ENCODE measurements at regions not wholly inside any gene's neighbourhood (a gene's known extent, or its start where the extent isn't known, plus 50 kb on each side); places are given as distances from the start of the nearest gene placed in this dataset.
A peak's percentile ranks its signal among the peaks of the same experiment; 100 is the strongest.

GRCh38 chr6:169162249-169162648 is 91.4 kb downstream of the THBS2 start:
- TF ChIP-seq CTCF (IDR thresholded peaks at IDR 0.05) = no peak
- no peaks in the 10 kb centered on the region for H3K36me3 ChIP-seq
- no peak overlapping the region for H3K4me3 ChIP-seq
- ATAC-seq (no peak), DNase-seq (peak in 1 of 4 donors; percentile 75)
- intact Hi-C loops (cut with DNase I) = no loop called here
- H3K4me1 ChIP-seq = no peaks in the 10 kb centered on the region
- peak overlapping the region; percentile 5 to 66 for H3K27ac ChIP-seq
- H3K27me3 ChIP-seq = no peaks in the 10 kb centered on the region
- no peaks in the 10 kb centered on the region for H3K9me3 ChIP-seq

DNA sequence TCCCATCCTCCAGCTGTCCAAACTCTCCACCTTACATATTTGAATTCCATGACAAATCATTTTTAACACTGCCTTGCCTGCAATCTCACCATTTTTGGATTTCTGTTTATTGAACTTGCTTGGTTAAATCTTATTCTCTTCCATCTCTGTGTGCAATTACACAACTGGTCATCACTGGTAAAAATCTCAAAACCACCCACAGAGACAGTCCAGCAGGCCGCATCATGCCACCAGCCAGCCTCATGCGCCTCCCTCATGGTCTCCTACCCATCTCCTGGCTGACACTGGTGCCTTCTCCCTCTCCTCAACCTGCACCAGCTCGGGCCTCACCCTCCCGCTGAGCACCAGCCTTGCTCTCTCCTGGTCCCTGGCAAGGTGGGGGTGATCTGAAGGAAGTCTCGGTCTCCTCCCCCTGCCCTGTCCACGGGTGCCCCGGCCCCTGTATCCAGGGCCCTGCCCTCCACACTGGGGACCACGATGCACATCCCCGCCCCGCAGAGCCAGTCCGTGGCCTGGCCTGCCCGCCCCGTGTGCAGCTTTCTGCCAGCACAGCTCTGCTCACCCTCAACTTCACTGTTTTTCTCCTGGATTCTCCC is 92.0 kb downstream of the THBS2 start:
- DNase-seq (peak in 1 of 4 donors; percentile 62), ATAC-seq (no peak)
- Histone ChIP-seq H3K36me3 (no peaks in the 10 kb centered on the region), H3K27me3 (no peaks in the 10 kb centered on the region), H3K27ac (no peak overlapping the region), H3K9me3 (no peaks in the 10 kb centered on the region), H3K4me3 (no peak overlapping the region), H3K4me1 (no peaks in the 10 kb centered on the region)
- TF ChIP-seq CTCF (IDR thresholded peaks at IDR 0.05) = no peak
- intact Hi-C loops (cut with DNase I) = no loop called here

- ATAC-seq (no peak), DNase-seq (no peak)
- Histone ChIP-seq H3K36me3 (no peaks in the 10 kb centered on the region), H3K27ac (no peak overlapping the region), H3K4me1 (no peaks in the 10 kb centered on the region), H3K9me3 (no peaks in the 10 kb centered on the region), H3K27me3 (no peaks in the 10 kb centered on the region), H3K4me3 (no peak overlapping the region)
- TF ChIP-seq CTCF (IDR thresholded peaks at IDR 0.05) = no peak
- intact Hi-C loops (cut with DNase I) = no loop called here
Measured at GRCh38 chr6:169160855-169161560, 92.6 kb downstream of the THBS2 start.

DNA sequence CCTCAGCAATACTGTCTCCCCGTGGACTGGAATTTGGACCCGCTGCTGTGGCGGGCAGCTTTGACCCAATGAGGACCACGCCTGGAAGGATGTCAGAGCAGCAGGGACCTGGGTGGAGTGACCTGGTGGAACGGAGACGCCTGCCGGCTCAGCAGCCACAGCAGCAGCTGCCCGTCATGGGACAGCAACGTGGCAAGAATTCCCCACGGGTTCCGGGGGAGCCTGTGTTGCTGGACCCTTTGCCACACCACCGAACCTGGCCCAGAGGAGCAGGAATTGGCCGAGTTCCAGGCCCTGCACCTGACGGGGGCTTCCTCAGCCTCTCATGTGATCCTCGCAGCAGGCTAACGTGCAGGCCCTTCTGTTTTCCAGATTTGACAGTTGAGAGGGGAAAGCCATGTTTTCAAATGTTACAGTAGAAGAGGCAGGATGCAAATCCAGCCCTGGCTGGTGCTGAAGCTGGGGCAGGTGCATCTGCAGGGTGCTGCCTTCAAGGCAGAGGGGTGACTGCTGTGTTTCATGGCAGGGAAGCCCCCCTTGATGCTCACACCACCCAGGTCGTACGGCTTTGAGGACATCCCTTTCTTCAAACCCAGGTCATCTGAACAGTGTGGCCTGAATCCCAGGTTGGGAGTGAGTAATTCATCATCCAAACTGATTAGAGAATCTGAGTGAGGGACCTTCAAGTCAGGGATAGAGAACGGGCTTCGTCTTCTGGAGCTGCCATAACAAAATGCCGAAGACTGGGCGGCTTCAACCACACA is 93.4 kb downstream of the THBS2 start:
- no peaks in the 10 kb centered on the region for H3K36me3 ChIP-seq

More for the DNA sequence above, 93.4 kb downstream of the THBS2 start:
- ATAC-seq (no peak), DNase-seq (peak in 1 of 4 donors; percentile 49)
- H3K9me3 ChIP-seq = no peaks in the 10 kb centered on the region
- H3K27me3 ChIP-seq = no peaks in the 10 kb centered on the region
- no peak overlapping the region for H3K27ac ChIP-seq
- no peak overlapping the region for H3K4me3 ChIP-seq
- intact Hi-C loops (cut with DNase I) = no loop called here
- TF ChIP-seq CTCF (IDR thresholded peaks at IDR 0.05) = no peak
- H3K4me1 ChIP-seq = no peaks in the 10 kb centered on the region
